Fibroblast of lung (primary cell): ENCODE measurements at regions not wholly inside any gene's neighbourhood (a gene's known extent, or its start where the extent isn't known, plus 50 kb on each side); places are given as distances from the start of the nearest gene placed in this dataset.

Source experiments
- DNase-seq, 2 donors: peaks; one replicate each; pipeline versions ENCODE4 v3.0.0 to v3.0.0-alpha.2; 2010; ENCODE audit warnings: low read depth in 2 of 2
- H2AFZ ChIP-seq: 2 replicates; pipeline ENCODE4 v1.5.1; 2012; ENCODE audit warnings: low read length, control low read depth, inconsistent platforms
- H3K27ac ChIP-seq: 2 replicates; pipeline ENCODE4 v1.5.1; 2011; ENCODE audit warnings: low read length, control low read depth; ENCODE audit not compliant: insufficient read depth
- H3K27me3 ChIP-seq: 2 replicates; pipeline ENCODE4 v1.5.1; 2011; ENCODE audit warnings: mild to moderate bottlenecking, low read length; ENCODE audit not compliant: control insufficient read depth, insufficient read depth
- H3K36me3 ChIP-seq: 2 replicates; pipeline ENCODE4 v1.5.1; 2011; ENCODE audit warnings: low read length; ENCODE audit not compliant: control insufficient read depth, insufficient read depth
- H3K4me1 ChIP-seq: 2 replicates; pipeline ENCODE4 v1.5.1; 2011; ENCODE audit warnings: low read length; ENCODE audit not compliant: control insufficient read depth, insufficient read depth; ENCODE audit errors: extremely low read depth
- H3K4me2 ChIP-seq: 2 replicates; pipeline ENCODE4 v1.5.1; 2011; ENCODE audit warnings: low read length, control low read depth; ENCODE audit not compliant: insufficient read depth; ENCODE audit errors: extremely low read depth
- H3K4me3 ChIP-seq, 4 experiments: fragments of 200-600 bp in 1 of 4; sonication (generic) in 1 of 4; replicated peaks in 1 of 4; 2 replicates each; pipeline ENCODE4 v1.5.1; 2011 to 2016; ENCODE audit warnings: low read length in 4 of 4, low read depth in 3 of 4, mild to moderate bottlenecking in 3 of 4, control low read depth in 2 of 4, inconsistent platforms in 1 of 4, mixed read lengths in 1 of 4; ENCODE audit not compliant: insufficient read depth in 1 of 4; ENCODE audit errors: control extremely low read depth in 1 of 4
- H3K79me2 ChIP-seq: 2 replicates; pipeline ENCODE4 v1.5.1; 2012; ENCODE audit warnings: mild to moderate bottlenecking, low read length, inconsistent platforms; ENCODE audit not compliant: control insufficient read depth, insufficient read depth
- H3K9ac ChIP-seq: 2 replicates; pipeline ENCODE4 v1.5.1; 2011; ENCODE audit warnings: mild to moderate bottlenecking, low read length, control low read depth; ENCODE audit not compliant: insufficient read depth
- H3K9me3 ChIP-seq: 2 replicates; pipeline ENCODE4 v1.5.1; 2012; ENCODE audit warnings: low read depth, low read length; ENCODE audit not compliant: control insufficient read depth, insufficient read depth
- H4K20me1 ChIP-seq: 2 replicates; pipeline ENCODE4 v1.5.1; 2011; ENCODE audit warnings: low read length; ENCODE audit not compliant: control insufficient read depth, insufficient read depth; ENCODE audit errors: extremely low read depth
- EZH2 ChIP-seq: IDR thresholded peaks from 2 replicates; pipeline ENCODE4 v1.5.1; 2012; ENCODE audit warnings: low read length, control low read depth, mild to moderate bottlenecking; ENCODE audit errors: missing control alignments
- TF ChIP-seq, protein P1 (sequence below), 2 donors: IDR thresholded peaks in 1 of 2; conservative IDR thresholded peaks in 1 of 2; 1 replicate in 1 of 2; 2 replicates in 1 of 2; pipeline ENCODE4 v1.5.1; 2011 to 2012; ENCODE audit warnings: low read length in 2 of 2, control low read depth in 1 of 2, inconsistent platforms in 1 of 2, low read depth in 1 of 2, mild to moderate bottlenecking in 1 of 2

DNA sequence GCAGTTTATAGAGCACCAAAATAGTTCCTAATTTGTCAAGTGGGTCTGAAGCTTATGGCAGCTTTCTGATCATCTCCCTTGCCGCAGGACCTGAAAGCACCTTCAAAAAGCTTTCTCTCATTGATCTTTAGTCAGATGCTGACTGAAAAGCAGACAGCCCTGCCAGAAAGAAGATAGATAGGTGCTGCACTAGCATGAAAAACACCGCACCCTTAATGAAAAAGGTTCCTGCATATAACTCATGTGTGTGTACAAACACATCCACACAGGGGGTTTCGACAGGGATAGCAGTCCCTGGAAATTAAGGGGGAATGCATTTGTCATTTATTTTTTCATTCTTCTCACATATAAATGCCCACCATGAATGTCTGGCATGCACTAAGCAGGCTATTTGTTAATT is 361.7 kb upstream of the SNX7 start:
- Histone ChIP-seq H3K9me3 (no peaks in the 10 kb centered on the region), H3K27me3 (no peaks in the 10 kb centered on the region), H3K9ac (no peak overlapping the region), H3K4me3 (no peak overlapping the region), H2AFZ (peak overlapping the region; percentile 49), H4K20me1 (no peaks in the 10 kb centered on the region), H3K4me2 (no peak overlapping the region), H3K79me2 (no peaks in the 10 kb centered on the region), H3K27ac (no peak overlapping the region), H3K36me3 (no peaks in the 10 kb centered on the region), H3K4me1 (no peaks in the 10 kb centered on the region)
- TF ChIP-seq, protein P1, sequence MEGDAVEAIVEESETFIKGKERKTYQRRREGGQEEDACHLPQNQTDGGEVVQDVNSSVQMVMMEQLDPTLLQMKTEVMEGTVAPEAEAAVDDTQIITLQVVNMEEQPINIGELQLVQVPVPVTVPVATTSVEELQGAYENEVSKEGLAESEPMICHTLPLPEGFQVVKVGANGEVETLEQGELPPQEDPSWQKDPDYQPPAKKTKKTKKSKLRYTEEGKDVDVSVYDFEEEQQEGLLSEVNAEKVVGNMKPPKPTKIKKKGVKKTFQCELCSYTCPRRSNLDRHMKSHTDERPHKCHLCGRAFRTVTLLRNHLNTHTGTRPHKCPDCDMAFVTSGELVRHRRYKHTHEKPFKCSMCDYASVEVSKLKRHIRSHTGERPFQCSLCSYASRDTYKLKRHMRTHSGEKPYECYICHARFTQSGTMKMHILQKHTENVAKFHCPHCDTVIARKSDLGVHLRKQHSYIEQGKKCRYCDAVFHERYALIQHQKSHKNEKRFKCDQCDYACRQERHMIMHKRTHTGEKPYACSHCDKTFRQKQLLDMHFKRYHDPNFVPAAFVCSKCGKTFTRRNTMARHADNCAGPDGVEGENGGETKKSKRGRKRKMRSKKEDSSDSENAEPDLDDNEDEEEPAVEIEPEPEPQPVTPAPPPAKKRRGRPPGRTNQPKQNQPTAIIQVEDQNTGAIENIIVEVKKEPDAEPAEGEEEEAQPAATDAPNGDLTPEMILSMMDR (conservative IDR thresholded peaks at IDR 0.05 in 1 of 2, IDR thresholded peaks at IDR 0.05 in 1 of 2; ENCODE audit: low read depth in 1 of 2, low read length in 2 of 2) = no peak
- TF ChIP-seq EZH2 = no peak
- no peak for DNase-seq

DNA sequence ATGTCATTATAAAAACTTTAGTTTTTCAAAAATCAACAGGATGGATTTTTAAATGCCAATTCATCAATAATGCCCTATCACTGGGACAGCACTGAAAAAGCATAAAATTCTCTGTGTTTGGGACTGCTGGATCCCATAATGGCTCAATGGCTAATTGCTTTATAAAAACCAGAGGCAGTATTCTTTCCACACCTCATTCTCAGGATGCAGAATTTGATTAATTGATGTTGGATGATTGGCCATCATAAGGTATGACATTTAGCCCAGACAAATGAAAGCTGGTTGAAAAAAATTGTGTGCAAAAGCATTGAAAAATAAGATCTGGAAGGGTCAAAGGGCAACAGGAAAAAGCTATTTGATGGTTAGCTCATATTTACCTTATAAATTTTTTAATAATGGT is 362.2 kb upstream of the SNX7 start:
- Histone ChIP-seq H3K4me2 (no peak overlapping the region), H3K9ac (no peak overlapping the region), H3K4me1 (no peaks in the 10 kb centered on the region), H2AFZ (no peak overlapping the region), H3K27ac (no peak overlapping the region), H3K27me3 (no peaks in the 10 kb centered on the region), H3K36me3 (no peaks in the 10 kb centered on the region), H3K4me3 (no peak overlapping the region), H4K20me1 (no peaks in the 10 kb centered on the region), H3K9me3 (no peaks in the 10 kb centered on the region), H3K79me2 (no peaks in the 10 kb centered on the region)
- TF ChIP-seq EZH2 = no peak
- TF ChIP-seq, protein P1 (conservative IDR thresholded peaks at IDR 0.05 in 1 of 2, IDR thresholded peaks at IDR 0.05 in 1 of 2; ENCODE audit: low read depth in 1 of 2, low read length in 2 of 2) = no peak
- DNase-seq = no peak

DNA sequence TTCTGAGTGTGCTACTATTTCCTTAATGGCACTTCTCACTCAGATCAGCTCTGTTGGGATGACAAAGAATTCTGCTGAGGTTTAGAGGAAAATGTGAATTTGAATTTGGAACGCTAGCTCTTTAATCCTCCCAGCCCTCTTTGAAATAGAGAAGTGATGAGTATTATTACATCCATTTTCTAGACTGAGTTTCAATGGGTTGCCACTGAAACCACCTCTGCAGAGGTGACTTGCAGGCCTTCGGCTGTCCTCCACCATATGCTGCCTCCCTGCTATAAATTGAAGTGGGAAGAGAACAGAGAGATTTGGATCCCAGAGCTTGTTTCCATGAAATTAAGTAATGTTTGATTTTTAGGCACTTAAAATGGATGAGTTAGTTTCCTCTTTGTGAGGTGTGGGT is 363.2 kb upstream of the SNX7 start:
- Histone ChIP-seq H3K36me3 (no peaks in the 10 kb centered on the region), H2AFZ (no peak overlapping the region), H3K4me1 (no peaks in the 10 kb centered on the region), H3K27me3 (no peaks in the 10 kb centered on the region), H3K9me3 (no peaks in the 10 kb centered on the region), H3K4me2 (no peak overlapping the region), H3K4me3 (no peak overlapping the region), H4K20me1 (no peaks in the 10 kb centered on the region), H3K79me2 (no peaks in the 10 kb centered on the region), H3K27ac (no peak overlapping the region), H3K9ac (no peak overlapping the region)
- TF ChIP-seq, protein P1 (conservative IDR thresholded peaks at IDR 0.05 in 1 of 2, IDR thresholded peaks at IDR 0.05 in 1 of 2; ENCODE audit: low read depth in 1 of 2, low read length in 2 of 2) = no peak
- TF ChIP-seq EZH2 = no peak
- DNase-seq = no peak
